CD4-positive, alpha-beta T cell (primary cell): ENCODE measurements at regions not wholly inside any gene's neighbourhood (a gene's known extent, or its start where the extent isn't known, plus 50 kb on each side); places are given as distances from the start of the nearest gene placed in this dataset.

ENCODE experiments used
- ATAC-seq: fragments of 200-7000 bp; cut with Tn5 transposase; one replicate; pipeline ENCODE4 v1.10.0; 2022; ENCODE audit warnings: mild to moderate bottlenecking; ENCODE audit not compliant: poor library complexity
- CTCF ChIA-PET: fragments of 350-600 bp; sonication (Branson Sonifier 250); formaldehyde crosslinking; loops from one replicate; lab custom pipeline; 2021; ENCODE audit warnings: antibody characterized with exemption, inconsistent platforms; lab: Charles Lee
- POLR2A ChIA-PET: fragments of 350-600 bp; sonication (Branson Sonifier 250); formaldehyde crosslinking; loops from one replicate; lab custom pipeline; 2021; ENCODE audit warnings: antibody characterized with exemption, inconsistent platforms; lab: Charles Lee
- DNase-seq, 14 experiments: peaks; one replicate each; pipeline ENCODE4 v3.0.0-alpha.2; 2013 to 2020; ENCODE audit warnings: mixed read lengths in 2 of 14
- H3K27ac ChIP-seq, 2 donors: one replicate each; pipeline versions ENCODE4 v1.5.1 to v1.7.0; 2013; ENCODE audit warnings: low read length in 2 of 2, low read depth in 1 of 2, mild to moderate bottlenecking in 1 of 2
- H3K27me3 ChIP-seq, 2 experiments: 1 replicate in 1 of 2; 2 replicates in 1 of 2; pipeline versions ENCODE4 v1.6.1 to v1.7.0; 2013; ENCODE audit warnings: low read length in 2 of 2, control low read depth in 1 of 2, mild to moderate bottlenecking in 1 of 2, moderate library complexity in 1 of 2; ENCODE audit not compliant: insufficient read depth in 2 of 2, control insufficient read depth in 1 of 2
- H3K36me3 ChIP-seq: one replicate; pipeline ENCODE4 v1.6.1; 2013; ENCODE audit warnings: low read length, control low read depth; ENCODE audit not compliant: insufficient read depth
- H3K4me1 ChIP-seq: one replicate; pipeline ENCODE4 v1.6.1; 2013; ENCODE audit warnings: low read length, control low read depth; ENCODE audit not compliant: insufficient read depth
- H3K4me3 ChIP-seq: one replicate; pipeline ENCODE4 v1.5.1; 2013; ENCODE audit warnings: mild to moderate bottlenecking, low read length, moderate library complexity
- H3K9me3 ChIP-seq, 2 experiments: 1 replicate in 1 of 2; 2 replicates in 1 of 2; pipeline versions ENCODE4 v1.6.1 to v1.7.0; 2013; ENCODE audit warnings: low read length in 2 of 2, mild to moderate bottlenecking in 2 of 2, control low read depth in 1 of 2, moderate library complexity in 1 of 2; ENCODE audit not compliant: control insufficient read depth in 1 of 2, insufficient read depth in 1 of 2
- H3K27ac Mint-ChIP-seq: one replicate; pipeline ENCODE4 v1.8.0; 2020; ENCODE audit warnings: mixed read lengths
- H3K27me3 Mint-ChIP-seq: one replicate; pipeline ENCODE4 v1.8.0; 2021; ENCODE audit warnings: mixed read lengths
- H3K36me3 Mint-ChIP-seq: one replicate; pipeline ENCODE4 v1.8.0; 2021; ENCODE audit warnings: low read depth, mixed read lengths
- H3K4me1 Mint-ChIP-seq: one replicate; pipeline ENCODE4 v1.8.0; 2021; ENCODE audit warnings: low read depth, mixed read lengths
- H3K4me3 Mint-ChIP-seq: one replicate; pipeline ENCODE4 v1.8.0; 2020; ENCODE audit warnings: mild to moderate bottlenecking, mixed read lengths
- H3K9me3 Mint-ChIP-seq: one replicate; pipeline ENCODE4 v1.8.0; 2020; ENCODE audit warnings: mixed read lengths
- intact Hi-C, 2 experiments: fragments of 100-400 bp; cut with DNase I in 1 of 2; cut with micrococcal nuclease in 1 of 2; formaldehyde crosslinking; loops; one replicate each; pipeline versions ENCODE4 v1.15.1 to v1.9.0; 2023 to 2025; cut with DNase I, micrococcal nuclease
- TF ChIP-seq, protein P1 (sequence below): fragments of 200-600 bp; IDR thresholded peaks from one replicate; pipeline ENCODE4 v1.8.0; 2022; ENCODE audit warnings: antibody characterized with exemption, mild to moderate bottlenecking

DNA sequence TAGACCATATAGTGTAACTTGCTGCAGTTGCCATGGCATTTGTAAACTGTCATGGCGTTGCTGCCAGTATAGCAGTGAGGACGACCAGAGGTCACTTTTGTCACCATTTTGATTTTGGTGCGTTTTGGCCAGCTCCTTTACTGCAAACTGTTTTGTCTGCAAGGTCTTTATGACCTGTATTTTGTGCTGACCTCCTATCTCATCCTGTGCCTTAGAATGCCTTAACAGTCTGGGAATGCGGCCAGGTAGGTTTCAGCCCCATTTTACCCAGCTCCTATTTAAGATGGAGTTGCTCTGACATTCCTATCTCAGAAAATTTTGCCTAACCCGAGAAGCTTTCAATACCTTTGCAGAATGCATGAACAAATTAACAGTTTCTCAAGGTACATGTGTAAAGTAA, 914.4 kb upstream of the ACO1 start:
- POLR2A ChIA-PET: interaction anchor here (0.7 kb wide), 1 partner anchor 138 kb away, joined by 4 read pairs; no protein-coding TSS in a partner anchor
- no peak overlapping the region for H3K4me3 ChIP-seq
- no peak overlapping the region for H3K27ac ChIP-seq
- CTCF ChIA-PET: no interaction called here
- intact Hi-C loops: no loop called here
- no peak for DNase-seq
- H3K27me3 Mint-ChIP-seq: no peaks in the 10 kb centered on the region
- H3K27ac Mint-ChIP-seq: no peak overlapping the region
- H3K9me3 ChIP-seq: no peaks in the 10 kb centered on the region
- H3K4me1 Mint-ChIP-seq: peaks cover 15% of the 10 kb centered on the region
- no peaks in the 10 kb centered on the region for H3K36me3 ChIP-seq
- peaks cover 4% of the 10 kb centered on the region for H3K36me3 Mint-ChIP-seq
- peaks cover 5% of the 10 kb centered on the region for H3K4me1 ChIP-seq
- peaks cover 2% of the 10 kb centered on the region for H3K9me3 Mint-ChIP-seq
- no peak overlapping the region for H3K4me3 Mint-ChIP-seq
- H3K27me3 ChIP-seq: no peaks in the 10 kb centered on the region
- no peak for ATAC-seq
- TF ChIP-seq, protein P1, sequence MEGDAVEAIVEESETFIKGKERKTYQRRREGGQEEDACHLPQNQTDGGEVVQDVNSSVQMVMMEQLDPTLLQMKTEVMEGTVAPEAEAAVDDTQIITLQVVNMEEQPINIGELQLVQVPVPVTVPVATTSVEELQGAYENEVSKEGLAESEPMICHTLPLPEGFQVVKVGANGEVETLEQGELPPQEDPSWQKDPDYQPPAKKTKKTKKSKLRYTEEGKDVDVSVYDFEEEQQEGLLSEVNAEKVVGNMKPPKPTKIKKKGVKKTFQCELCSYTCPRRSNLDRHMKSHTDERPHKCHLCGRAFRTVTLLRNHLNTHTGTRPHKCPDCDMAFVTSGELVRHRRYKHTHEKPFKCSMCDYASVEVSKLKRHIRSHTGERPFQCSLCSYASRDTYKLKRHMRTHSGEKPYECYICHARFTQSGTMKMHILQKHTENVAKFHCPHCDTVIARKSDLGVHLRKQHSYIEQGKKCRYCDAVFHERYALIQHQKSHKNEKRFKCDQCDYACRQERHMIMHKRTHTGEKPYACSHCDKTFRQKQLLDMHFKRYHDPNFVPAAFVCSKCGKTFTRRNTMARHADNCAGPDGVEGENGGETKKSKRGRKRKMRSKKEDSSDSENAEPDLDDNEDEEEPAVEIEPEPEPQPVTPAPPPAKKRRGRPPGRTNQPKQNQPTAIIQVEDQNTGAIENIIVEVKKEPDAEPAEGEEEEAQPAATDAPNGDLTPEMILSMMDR: no peak

DNA sequence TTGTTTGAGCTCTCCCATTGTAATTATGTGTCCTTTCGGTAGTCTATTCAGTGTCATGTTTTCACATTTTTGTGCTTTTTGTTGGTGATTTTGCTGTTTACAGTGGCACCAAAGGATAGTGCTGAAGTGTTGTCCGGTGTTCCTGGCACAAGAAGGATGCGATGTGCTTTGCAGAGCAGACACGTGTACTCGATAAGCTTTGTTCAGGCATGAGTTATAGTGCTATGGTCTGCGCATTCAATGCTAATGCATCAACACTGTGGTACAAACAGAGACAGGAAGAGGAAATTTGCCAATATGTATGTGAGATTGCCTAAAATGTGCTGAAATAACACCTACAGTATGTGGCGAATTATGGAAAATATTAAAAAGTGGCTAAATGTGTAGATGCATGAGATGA, 913.4 kb upstream of the ACO1 start:
- TF ChIP-seq, protein P1: no peak
- no peak overlapping the region for H3K4me3 ChIP-seq
- Mint-ChIP-seq H3K27ac (no peak overlapping the region), H3K4me1 (peaks cover 15% of the 10 kb centered on the region), H3K9me3 (peaks cover 2% of the 10 kb centered on the region), H3K36me3 (peaks cover 4% of the 10 kb centered on the region), H3K4me3 (no peak overlapping the region), H3K27me3 (no peaks in the 10 kb centered on the region)
- ATAC-seq: no peak
- DNase-seq: no peak
- ChIA-PET POLR2A (interaction anchor here (0.7 kb wide), 1 partner anchor 124 kb away, joined by 4 read pairs; no protein-coding TSS in a partner anchor), CTCF (no interaction called here)
- no peaks in the 10 kb centered on the region for H3K9me3 ChIP-seq
- H3K27me3 ChIP-seq: no peaks in the 10 kb centered on the region
- intact Hi-C loops: no loop called here
- peaks cover 5% of the 10 kb centered on the region for H3K4me1 ChIP-seq
- H3K27ac ChIP-seq: no peak overlapping the region
- H3K36me3 ChIP-seq: no peaks in the 10 kb centered on the region

DNA sequence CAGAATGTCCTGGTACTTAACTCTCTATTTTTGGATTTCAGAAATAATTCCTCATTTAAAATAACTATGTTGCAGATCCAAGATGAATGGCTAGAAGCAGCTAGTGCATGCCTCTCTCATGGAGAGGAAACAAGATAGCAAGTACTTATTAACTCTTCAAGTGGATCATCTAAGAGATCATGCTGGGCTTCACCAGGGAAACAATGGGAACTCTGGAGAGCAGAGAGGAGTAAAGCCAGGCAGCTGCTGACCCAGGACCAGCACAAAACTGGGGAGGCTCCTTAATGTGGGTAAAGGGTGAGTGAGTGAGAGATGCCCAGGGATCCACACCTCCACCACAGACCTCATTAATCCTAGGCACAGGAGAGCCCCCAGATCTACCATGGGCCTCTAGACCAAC, 897.8 kb upstream of the ACO1 start:
- TF ChIP-seq, protein P1: no peak
- H3K4me1 ChIP-seq: no peaks in the 10 kb centered on the region
- H3K27ac ChIP-seq: no peak overlapping the region
- Mint-ChIP-seq H3K27me3 (no peaks in the 10 kb centered on the region), H3K4me1 (no peaks in the 10 kb centered on the region), H3K4me3 (no peak overlapping the region), H3K9me3 (no peaks in the 10 kb centered on the region), H3K36me3 (no peaks in the 10 kb centered on the region), H3K27ac (no peak overlapping the region)
- H3K4me3 ChIP-seq: no peak overlapping the region
- intact Hi-C loops: loop anchor here in 1 of 2 experiments (5.0 kb wide), 1 partner anchor 56 kb away; no protein-coding TSS in a partner anchor
- H3K9me3 ChIP-seq: no peaks in the 10 kb centered on the region
- DNase-seq (no peak), ATAC-seq (no peak)
- no peaks in the 10 kb centered on the region for H3K36me3 ChIP-seq
- ChIA-PET CTCF (no interaction called here), POLR2A (interaction anchor here (0.7 kb wide), 1 partner anchor 10 kb away, joined by 4 read pairs; no protein-coding TSS in a partner anchor)
- H3K27me3 ChIP-seq: no peaks in the 10 kb centered on the region
